H9 (cell line): ENCODE measurements at regions not wholly inside any gene's neighbourhood (a gene's known extent, or its start where the extent isn't known, plus 50 kb on each side); places are given as distances from the start of the nearest gene placed in this dataset.

ENCODE experiments used
- DNase-seq: peaks from one replicate; pipeline ENCODE4 v3.0.0-alpha.2; 2017
- H2AFZ ChIP-seq: one replicate; pipeline ENCODE4 v1.6.1; 2013; ENCODE audit warnings: mild to moderate bottlenecking, low read length, control low read depth, moderate library complexity
- H2AK5ac ChIP-seq: 2 replicates; pipeline ENCODE4 v1.6.1; 2013; ENCODE audit warnings: low read length, control low read depth, mixed read lengths; ENCODE audit not compliant: insufficient read length
- H2BK120ac ChIP-seq: one replicate; pipeline ENCODE4 v1.6.1; 2013; ENCODE audit warnings: low read depth, mild to moderate bottlenecking, low read length, control low read depth, inconsistent platforms; ENCODE audit not compliant: poor library complexity, severe bottlenecking
- H2BK12ac ChIP-seq: 2 replicates; pipeline ENCODE4 v1.6.1; 2013; ENCODE audit warnings: low read length, control low read depth, mixed read lengths, low read depth; ENCODE audit not compliant: insufficient read length
- H2BK15ac ChIP-seq: 2 replicates; pipeline ENCODE4 v1.6.1; 2013; ENCODE audit warnings: low read depth, low read length, control low read depth
- H2BK20ac ChIP-seq: one replicate; pipeline ENCODE4 v1.6.1; 2013; ENCODE audit warnings: low read depth, mild to moderate bottlenecking, low read length, control low read depth, inconsistent platforms; ENCODE audit not compliant: poor library complexity, severe bottlenecking
- H2BK5ac ChIP-seq: 2 replicates; pipeline ENCODE4 v1.6.1; 2013; ENCODE audit warnings: low read length, control low read depth, mixed read lengths; ENCODE audit not compliant: insufficient read length
- H3K14ac ChIP-seq: 2 replicates; pipeline ENCODE4 v1.6.1; 2013; ENCODE audit warnings: low read length, control low read depth; ENCODE audit not compliant: insufficient read depth
- H3K18ac ChIP-seq: 2 replicates; pipeline ENCODE4 v1.6.1; 2013; ENCODE audit warnings: low read depth, mild to moderate bottlenecking, mixed read lengths, low read length, control low read depth; ENCODE audit not compliant: insufficient read length
- H3K23ac ChIP-seq: 2 replicates; pipeline ENCODE4 v1.6.1; 2013; ENCODE audit warnings: low read length, control low read depth, mixed read lengths, low read depth; ENCODE audit not compliant: insufficient read length
- H3K23me2 ChIP-seq: 2 replicates; pipeline ENCODE4 v1.6.1; 2013; ENCODE audit warnings: low read depth, mild to moderate bottlenecking, mixed read lengths, low read length, control low read depth; ENCODE audit not compliant: insufficient read length, poor library complexity, severe bottlenecking
- H3K27ac ChIP-seq: 2 replicates; pipeline ENCODE4 v1.5.1; 2013; ENCODE audit warnings: low read length, control low read depth, mixed read lengths, low read depth; ENCODE audit not compliant: insufficient read length
- H3K27me3 ChIP-seq: 2 replicates; pipeline ENCODE4 v1.6.1; 2013; ENCODE audit warnings: low read length, control low read depth, inconsistent platforms; ENCODE audit not compliant: insufficient read depth
- H3K4ac ChIP-seq: 2 replicates; pipeline ENCODE4 v1.6.1; 2013; ENCODE audit warnings: low read depth, mild to moderate bottlenecking, control low read depth, inconsistent platforms, low read length, moderate library complexity
- H3K4me1 ChIP-seq: 2 replicates; pipeline ENCODE4 v1.6.1; 2013; ENCODE audit warnings: low read length, control low read depth, inconsistent platforms; ENCODE audit not compliant: insufficient read depth
- H3K4me2 ChIP-seq: 2 replicates; pipeline ENCODE4 v1.6.1; 2013; ENCODE audit warnings: low read length, control low read depth, mixed read lengths; ENCODE audit not compliant: insufficient read length, insufficient read depth
- H3K56ac ChIP-seq: 2 replicates; pipeline ENCODE4 v1.6.1; 2013; ENCODE audit warnings: low read depth, mild to moderate bottlenecking, mixed read lengths, low read length, control low read depth; ENCODE audit not compliant: insufficient read length
- H3K79me1 ChIP-seq: 2 replicates; pipeline ENCODE4 v1.6.1; 2013; ENCODE audit warnings: low read depth, mild to moderate bottlenecking, moderate library complexity, low read length, control low read depth, inconsistent platforms; ENCODE audit not compliant: insufficient read depth, poor library complexity, severe bottlenecking
- H3K79me2 ChIP-seq: 2 replicates; pipeline ENCODE4 v1.6.1; 2013; ENCODE audit warnings: low read length, control low read depth, inconsistent platforms; ENCODE audit not compliant: insufficient read depth
- H3K9ac ChIP-seq: 2 replicates; pipeline ENCODE4 v1.6.1; 2013; ENCODE audit warnings: low read length, control low read depth, mixed read lengths; ENCODE audit not compliant: insufficient read length; ENCODE audit errors: extremely low read depth
- H3K9me3 ChIP-seq: one replicate; pipeline ENCODE4 v1.6.1; 2013; ENCODE audit warnings: low read depth, low read length, inconsistent platforms; ENCODE audit not compliant: control insufficient read depth
- H3T11ph ChIP-seq: one replicate; pipeline ENCODE4 v1.6.1; 2013; ENCODE audit warnings: mild to moderate bottlenecking, low read length, control low read depth, inconsistent platforms
- H4K20me1 ChIP-seq: one replicate; pipeline ENCODE4 v1.6.1; 2013; ENCODE audit not compliant: control insufficient read depth, insufficient read length, insufficient read depth
- H4K5ac ChIP-seq: 2 replicates; pipeline ENCODE4 v1.6.1; 2013; ENCODE audit warnings: low read depth, mild to moderate bottlenecking, mixed read lengths, low read length, control low read depth; ENCODE audit not compliant: insufficient read length
- H4K8ac ChIP-seq: replicated peaks from 2 replicates; pipeline ENCODE4 v1.6.1; 2013; ENCODE audit warnings: low read length, control low read depth, mixed read lengths, low read depth; ENCODE audit not compliant: insufficient read length
- H4K91ac ChIP-seq: 2 replicates; pipeline ENCODE4 v1.6.1; 2013; ENCODE audit warnings: low read depth, mild to moderate bottlenecking, moderate library complexity, mixed read lengths, low read length, control low read depth; ENCODE audit not compliant: insufficient read length
- H3K27ac Mint-ChIP-seq, 3 experiments: 2 replicates in 2 of 3; 3 replicates in 1 of 3; pipeline ENCODE4 v1.8.0; 2020 to 2021; ENCODE audit warnings: mixed read lengths in 3 of 3, mild to moderate bottlenecking in 1 of 3, moderate library complexity in 1 of 3
- H3K27me3 Mint-ChIP-seq: 2 replicates; pipeline ENCODE4 v1.8.0; 2021; ENCODE audit warnings: low read depth, mild to moderate bottlenecking, moderate library complexity, mixed read lengths
- H3K36me3 Mint-ChIP-seq, 3 experiments: 2 replicates in 2 of 3; 3 replicates in 1 of 3; pipeline ENCODE4 v1.8.0; 2020 to 2021; ENCODE audit warnings: low read depth in 3 of 3, mixed read lengths in 3 of 3; ENCODE audit not compliant: insufficient read depth in 1 of 3
- H3K4me1 Mint-ChIP-seq, 2 experiments: 2 replicates each; pipeline ENCODE4 v1.8.0; 2020; ENCODE audit warnings: mixed read lengths in 2 of 2
- H3K4me3 Mint-ChIP-seq, 2 experiments: 2 replicates in 1 of 2; 3 replicates in 1 of 2; pipeline ENCODE4 v1.8.0; 2020 to 2021; ENCODE audit warnings: mild to moderate bottlenecking in 2 of 2, mixed read lengths in 2 of 2, moderate library complexity in 1 of 2
- H3K9me3 Mint-ChIP-seq, 2 experiments: 2 replicates in 1 of 2; 3 replicates in 1 of 2; pipeline ENCODE4 v1.8.0; 2020; ENCODE audit warnings: mild to moderate bottlenecking in 2 of 2, mixed read lengths in 2 of 2, moderate library complexity in 1 of 2
- CTCF ChIP-seq: fragments of 200-600 bp; sonication (generic); conservative IDR thresholded peaks from 3 replicates; pipeline ENCODE4 v1.8.0; 2021; ENCODE audit warnings: antibody characterized with exemption, mild to moderate bottlenecking
- WGBS: extraction: QIAGEN DNeasy Blood & Tissue Kit; methylation state at CpG from one replicate; pipeline ENCODE4 v1.1.7; 2013; ENCODE audit warnings: missing lambda C conversion rate, low lambda C conversion rate, mixed read lengths; ENCODE audit not compliant: insufficient read length; ENCODE audit errors: extremely low coverage; 5-methylcytosine and 5-hydroxymethylcytosine counted together

DNA sequence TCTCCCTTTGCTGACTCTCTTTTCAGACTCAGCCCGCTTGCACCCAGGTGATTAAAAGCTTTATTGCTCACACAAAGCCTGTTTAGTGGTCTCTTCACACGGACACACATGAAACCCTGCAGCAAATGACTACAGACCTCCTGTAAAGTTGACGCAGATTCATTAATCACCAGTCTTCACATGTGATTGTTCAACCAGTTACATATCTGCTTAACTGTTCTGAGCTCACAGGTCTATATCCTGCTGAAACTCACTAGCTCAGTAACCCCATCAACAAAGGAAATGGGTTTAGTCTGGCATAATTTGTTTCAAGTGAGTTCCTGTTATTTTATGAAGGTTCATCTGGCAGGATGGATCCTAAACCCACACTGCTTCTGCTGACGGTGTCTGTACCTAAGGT lies 68.4 kb upstream of the GJA8 start:
- H4K91ac ChIP-seq, result no peak overlapping the region
- H3K23ac ChIP-seq, result no peak overlapping the region
- no peak overlapping the region for H4K5ac ChIP-seq
- Mint-ChIP-seq H3K4me1 (peaks cover 62 to 73% of the 10 kb centered on the region in 2 experiments), H3K4me3 (peak overlapping the region; percentile 4 to 19; a peak in 1 of 5 replicates), H3K36me3 (peaks cover 0 to 12% (median 0%) of the 10 kb centered on the region in 3 experiments; a peak in 4 of 7 replicates), H3K27ac (peak overlapping the region; percentile 73 to 97 (median 92); a peak in 6 of 7 replicates), H3K9me3 (peaks cover 4 to 8% of the 10 kb centered on the region in 2 experiments; a peak in 4 of 5 replicates), H3K27me3 (peaks cover 19% of the 10 kb centered on the region)
- H2BK20ac ChIP-seq, result no peak overlapping the region
- no peak overlapping the region for H3K18ac ChIP-seq
- no peak for TF ChIP-seq CTCF
- no CpG with 5 or more reads among the region's 4 CpGs for WGBS
- H3K14ac ChIP-seq, result no peak overlapping the region
- no peaks in the 10 kb centered on the region for H3K9me3 ChIP-seq
- no peak overlapping the region for H2BK15ac ChIP-seq
- H2BK5ac ChIP-seq, result no peak overlapping the region
- no peaks in the 10 kb centered on the region for H3K79me1 ChIP-seq
- H3T11ph ChIP-seq, result no peak overlapping the region
- H3K27ac ChIP-seq, result peak overlapping the region; percentile 55
- no peaks in the 10 kb centered on the region for H3K79me2 ChIP-seq
- no peak overlapping the region for H3K4ac ChIP-seq
- no peak overlapping the region for H3K56ac ChIP-seq
- DNase-seq, result no peak
- H3K27me3 ChIP-seq, result no peaks in the 10 kb centered on the region
- no peaks in the 10 kb centered on the region for H3K23me2 ChIP-seq
- H2BK12ac ChIP-seq, result no peak overlapping the region
- H4K8ac ChIP-seq, result no peak overlapping the region
- H3K4me2 ChIP-seq, result no peak overlapping the region
- no peak overlapping the region for H2AFZ ChIP-seq
- no peak overlapping the region for H3K9ac ChIP-seq
- H3K4me1 ChIP-seq, result peaks cover 24% of the 10 kb centered on the region; the same call in 1 of the 2 replicates
- peak overlapping the region; percentile 42 for H2BK120ac ChIP-seq
- no peaks in the 10 kb centered on the region for H4K20me1 ChIP-seq
- H2AK5ac ChIP-seq, result no peak overlapping the region
